Natural killer cell treated with Interleukin-12 subunit alpha and Interleukin-12 subunit beta and Interleukin-15 and Interleukin-18, amount 100 ng/mL, for 72 hours (primary cell): ENCODE measurements at regions not wholly inside any gene's neighbourhood (a gene's known extent, or its start where the extent isn't known, plus 50 kb on each side); places are given as distances from the start of the nearest gene placed in this dataset.

ENCODE experiments used
- ATAC-seq, 2 donors: fragments of 150-1000 bp; cut with Tn5 transposase in 1 of 2; sonication (Bioruptor Pico), chemical (Tn5 transposase) in 1 of 2; 2 replicates each; pipeline ENCODE4 v1.10.0; 2021
- DNase-seq: peaks from one replicate; pipeline ENCODE4 v3.0.0; 2022; ENCODE audit warnings: low spot score
- H3K27ac Mint-ChIP-seq, 2 donors: 1 replicate in 1 of 2; 2 replicates in 1 of 2; pipeline ENCODE4 v1.8.0; 2022; ENCODE audit warnings: mixed read lengths in 2 of 2, mild to moderate bottlenecking in 1 of 2, moderate library complexity in 1 of 2
- H3K27me3 Mint-ChIP-seq, 2 donors: 1 replicate in 1 of 2; 2 replicates in 1 of 2; pipeline ENCODE4 v1.8.0; 2022; ENCODE audit warnings: mixed read lengths in 2 of 2
- H3K36me3 Mint-ChIP-seq: one replicate; pipeline ENCODE4 v1.8.0; 2022; ENCODE audit warnings: mixed read lengths
- H3K4me1 Mint-ChIP-seq, 2 donors: 1 replicate in 1 of 2; 2 replicates in 1 of 2; pipeline ENCODE4 v1.8.0; 2022; ENCODE audit warnings: low read depth in 2 of 2, mixed read lengths in 2 of 2, mild to moderate bottlenecking in 1 of 2
- H3K4me3 Mint-ChIP-seq: one replicate; pipeline ENCODE4 v1.8.0; 2022; ENCODE audit warnings: mixed read lengths
- H3K9me3 Mint-ChIP-seq: 2 replicates; pipeline ENCODE4 v1.8.0; 2022; ENCODE audit warnings: mixed read lengths

DNA sequence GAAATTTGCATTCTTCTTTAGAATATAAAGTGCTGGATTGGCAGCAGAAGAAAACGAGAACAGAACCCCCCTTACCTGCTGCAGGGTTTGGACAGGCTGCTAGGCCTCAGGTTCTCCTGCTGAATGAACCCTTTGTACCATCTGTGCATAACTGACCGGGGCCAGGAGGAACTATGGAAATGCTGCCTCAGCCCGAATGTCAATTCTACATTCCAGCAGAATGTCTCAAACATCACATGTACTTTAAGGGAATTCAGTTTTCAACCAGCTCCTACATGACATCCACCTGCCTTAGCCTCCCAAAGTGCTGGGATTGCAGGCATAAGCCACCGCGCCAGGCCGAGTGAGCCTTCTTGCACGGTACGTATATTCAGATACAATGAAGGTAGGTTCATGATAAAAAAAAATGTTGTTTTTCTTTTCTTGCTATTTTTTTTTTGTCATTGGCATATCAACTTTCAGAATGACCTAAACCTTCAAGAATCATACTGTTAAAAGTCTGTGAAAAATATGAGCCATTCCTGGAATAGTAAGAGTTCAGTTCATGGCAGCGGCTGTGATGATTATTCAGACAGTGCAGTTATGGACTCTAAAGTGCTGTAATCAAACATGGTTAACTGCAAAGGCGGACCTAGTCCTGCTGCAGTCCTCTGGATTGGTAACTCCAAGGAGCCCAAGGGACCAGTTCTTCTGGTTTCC lies 84.4 kb upstream of the TNS3 start:
- Mint-ChIP-seq H3K4me3 (no peak overlapping the region), H3K27ac (no peak overlapping the region), H3K36me3 (no peaks in the 10 kb centered on the region), H3K9me3 (no peaks in the 10 kb centered on the region), H3K4me1 (no peaks in the 10 kb centered on the region), H3K27me3 (no peaks in the 10 kb centered on the region)
- ATAC-seq (no peak), DNase-seq (no peak)

DNA sequence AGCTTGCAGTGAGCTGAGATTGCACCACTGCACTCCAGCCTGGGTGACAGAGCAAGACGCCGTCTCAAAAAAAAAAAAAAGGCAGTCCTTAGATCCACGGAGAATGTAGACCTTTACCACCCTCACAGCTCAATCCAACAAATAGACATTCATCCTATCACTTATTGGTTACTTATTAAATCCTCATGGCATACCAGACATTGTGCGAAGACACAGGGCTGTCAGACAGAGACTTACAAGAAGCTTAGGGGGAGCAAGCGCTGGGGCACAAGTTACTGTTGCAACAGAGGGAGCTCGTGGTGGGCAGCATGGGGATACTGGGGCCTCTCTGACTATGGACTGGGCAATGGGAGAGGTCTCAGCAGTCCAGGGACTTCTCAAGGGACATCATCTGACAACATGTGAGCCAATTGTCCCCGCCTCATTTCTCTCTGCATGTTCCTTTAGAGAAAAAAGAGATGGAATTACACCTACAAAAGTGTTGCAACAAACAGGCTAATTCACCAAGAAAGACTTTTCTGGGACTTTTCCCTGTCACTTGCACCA lies 82.8 kb upstream of the TNS3 start:
- Mint-ChIP-seq H3K27ac (no peak overlapping the region), H3K4me3 (no peak overlapping the region), H3K4me1 (no peaks in the 10 kb centered on the region), H3K27me3 (no peaks in the 10 kb centered on the region), H3K36me3 (no peaks in the 10 kb centered on the region), H3K9me3 (no peaks in the 10 kb centered on the region)
- no peak for DNase-seq
- no peak for ATAC-seq

DNA sequence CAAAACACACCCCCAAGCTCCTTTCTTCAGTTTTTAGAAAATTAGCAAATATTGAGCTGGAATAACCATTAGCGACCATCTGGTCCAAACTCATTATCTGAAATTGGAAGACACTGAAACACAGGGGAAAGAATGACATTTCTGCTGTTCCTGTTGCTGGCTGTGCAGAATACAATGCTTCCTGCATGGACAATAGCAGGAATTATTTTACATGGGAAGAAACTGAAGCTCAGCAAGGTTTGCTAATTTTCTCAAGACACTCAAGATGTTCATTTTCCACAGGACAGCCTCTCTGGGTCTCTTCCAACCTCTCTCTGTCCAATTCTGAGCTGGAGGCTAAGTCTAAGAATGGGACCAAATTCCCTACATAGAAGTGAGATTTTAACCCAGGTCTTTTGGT lies 81.9 kb upstream of the TNS3 start:
- Mint-ChIP-seq H3K9me3 (no peaks in the 10 kb centered on the region), H3K27ac (no peak overlapping the region), H3K36me3 (no peaks in the 10 kb centered on the region), H3K27me3 (no peaks in the 10 kb centered on the region), H3K4me1 (no peaks in the 10 kb centered on the region), H3K4me3 (no peak overlapping the region)
- DNase-seq = no peak
- no peak for ATAC-seq

DNA sequence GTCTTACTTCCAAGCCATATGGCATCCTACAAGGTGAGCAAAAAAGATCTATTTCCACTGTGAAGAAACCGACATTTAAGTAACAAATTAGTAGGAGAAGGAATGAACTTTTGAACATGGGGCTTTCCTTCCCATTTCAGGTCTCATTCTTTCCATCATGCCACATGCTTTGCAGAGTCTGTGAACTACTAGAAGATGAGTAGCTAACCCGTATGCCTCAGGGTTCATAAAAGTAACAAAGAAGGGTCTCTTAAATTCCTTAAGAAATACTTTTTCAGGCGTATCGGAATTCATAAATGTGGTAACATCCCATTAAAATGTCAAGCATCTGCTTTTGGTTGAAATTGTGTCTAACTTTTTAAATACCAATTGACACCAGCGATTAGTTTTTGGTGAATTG lies 81.3 kb upstream of the TNS3 start:
- Mint-ChIP-seq H3K9me3 (no peaks in the 10 kb centered on the region), H3K4me3 (no peak overlapping the region), H3K36me3 (no peaks in the 10 kb centered on the region), H3K27me3 (no peaks in the 10 kb centered on the region), H3K4me1 (no peaks in the 10 kb centered on the region), H3K27ac (no peak overlapping the region)
- ATAC-seq = no peak
- DNase-seq = no peak

DNA sequence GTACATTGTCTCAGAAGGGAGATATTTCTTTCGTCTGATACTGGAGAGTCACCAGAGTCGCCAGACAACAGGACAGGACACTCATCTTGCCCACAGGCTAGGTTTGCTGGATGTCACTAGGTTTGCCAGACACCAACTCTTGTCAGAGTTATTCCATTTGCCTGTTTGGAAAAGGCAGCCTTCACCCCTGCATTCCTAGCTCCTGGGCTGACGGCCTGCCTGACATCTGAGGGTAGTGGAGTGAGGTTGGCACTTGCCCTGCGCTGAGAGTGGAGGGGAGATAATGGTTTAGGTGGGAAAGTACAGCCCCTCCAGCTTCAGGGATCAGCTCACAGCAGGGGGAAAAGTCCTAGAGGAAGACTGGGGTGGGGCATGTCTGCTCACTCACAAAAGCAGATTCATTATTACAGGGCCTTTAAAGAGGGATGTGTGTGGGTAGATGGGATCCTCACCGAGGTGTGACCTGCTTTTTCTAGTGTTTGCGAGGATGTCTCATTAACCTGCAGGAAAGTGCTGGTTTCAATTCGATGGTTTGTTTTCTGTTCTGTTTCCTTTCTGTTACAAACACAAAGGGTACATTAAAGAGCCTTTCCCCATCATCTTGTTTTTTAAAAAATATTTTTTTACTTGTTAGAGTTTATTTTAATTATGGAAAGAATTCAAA lies 79.3 kb upstream of the TNS3 start:
- H3K27me3 Mint-ChIP-seq = no peaks in the 10 kb centered on the region
- ATAC-seq = no peak
- H3K36me3 Mint-ChIP-seq = no peaks in the 10 kb centered on the region
- no peaks in the 10 kb centered on the region for H3K9me3 Mint-ChIP-seq
- H3K4me3 Mint-ChIP-seq = no peak overlapping the region
- H3K4me1 Mint-ChIP-seq = no peaks in the 10 kb centered on the region
- no peak overlapping the region for H3K27ac Mint-ChIP-seq
- DNase-seq = no peak

DNA sequence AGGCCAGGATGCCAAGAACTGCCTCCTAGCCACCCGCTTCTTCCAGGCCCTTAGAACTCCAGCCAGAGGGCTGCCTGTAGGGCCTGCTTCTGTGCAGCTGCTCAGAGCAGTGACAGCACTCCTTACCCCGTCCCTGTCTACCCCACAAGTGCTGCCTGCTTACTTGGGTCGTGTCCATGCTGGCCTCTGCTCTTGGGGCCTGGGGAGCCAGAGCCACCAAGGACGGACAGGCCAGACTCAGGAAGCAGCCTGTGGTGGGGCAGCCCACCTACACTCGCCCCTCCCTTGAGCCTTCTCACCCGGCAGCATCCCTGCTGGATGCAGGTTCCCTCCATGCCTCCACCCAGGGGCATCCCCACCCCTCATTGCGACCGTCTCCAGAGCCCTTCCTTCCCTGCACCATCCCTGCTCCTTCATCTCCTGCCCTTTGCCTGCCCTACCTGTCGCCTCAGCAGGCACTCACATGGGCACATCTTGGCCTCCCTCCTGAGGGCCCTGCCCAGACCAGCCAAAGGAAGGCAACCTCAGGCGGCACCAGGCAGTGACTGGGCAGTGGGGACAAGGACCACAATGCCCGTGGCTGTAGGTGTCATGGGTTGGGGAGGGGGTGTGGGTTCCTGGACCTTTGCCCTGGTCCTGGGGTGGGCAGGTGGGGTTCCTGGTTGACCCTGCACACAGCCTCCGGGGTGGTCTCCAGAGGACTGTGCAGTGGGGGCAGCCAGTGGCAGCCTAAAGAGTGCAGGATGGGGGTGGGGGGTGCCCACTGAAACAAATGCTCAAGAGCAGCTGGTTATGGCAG lies 78.0 kb upstream of the TNS3 start:
- Mint-ChIP-seq H3K9me3 (no peaks in the 10 kb centered on the region), H3K36me3 (no peaks in the 10 kb centered on the region), H3K27me3 (no peaks in the 10 kb centered on the region), H3K4me3 (no peak overlapping the region), H3K27ac (no peak overlapping the region), H3K4me1 (no peaks in the 10 kb centered on the region)
- DNase-seq (no peak), ATAC-seq (peak; percentile 26 to 34)

DNA sequence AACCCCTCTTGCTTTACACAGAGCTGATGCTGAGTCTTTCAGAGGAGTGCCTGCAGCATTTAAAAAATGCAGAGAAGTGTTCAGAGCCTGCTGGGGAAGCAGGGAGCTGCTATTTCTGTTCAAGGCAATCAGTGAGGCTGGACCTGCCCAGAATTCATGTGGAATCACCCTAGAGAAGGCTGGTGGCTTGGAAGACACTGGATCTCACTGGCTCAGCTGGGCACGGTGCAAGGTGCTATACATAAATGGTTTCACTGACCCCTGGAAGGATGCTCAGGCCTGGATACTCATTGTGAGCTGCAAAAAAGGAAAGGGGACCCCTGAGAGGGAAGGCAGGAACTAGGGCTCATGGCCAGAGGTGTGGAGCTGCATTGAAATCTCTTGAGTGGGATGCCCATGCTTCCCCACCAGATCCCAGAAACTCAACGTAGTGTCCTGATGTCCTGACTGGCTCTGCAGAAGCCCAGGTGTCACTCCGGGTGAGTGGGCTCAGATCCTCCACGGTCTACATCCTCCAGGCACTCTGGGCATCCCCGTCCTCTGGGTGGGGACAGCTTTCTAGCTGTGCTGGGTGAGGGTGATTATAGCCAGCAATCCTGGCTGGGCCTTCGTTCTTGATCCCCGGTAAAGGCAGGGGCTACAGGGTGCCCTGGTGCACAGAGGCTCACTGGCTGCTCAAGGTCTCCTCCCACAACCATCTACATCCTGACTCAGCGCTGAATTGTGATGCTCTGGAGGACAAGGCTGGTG lies 77.2 kb upstream of the TNS3 start:
- H3K36me3 Mint-ChIP-seq = no peaks in the 10 kb centered on the region
- H3K4me3 Mint-ChIP-seq = no peak overlapping the region
- no peak overlapping the region for H3K27ac Mint-ChIP-seq
- DNase-seq (no peak), ATAC-seq (peak; percentile 16 to 28)
- no peaks in the 10 kb centered on the region for H3K4me1 Mint-ChIP-seq
- no peaks in the 10 kb centered on the region for H3K9me3 Mint-ChIP-seq
- H3K27me3 Mint-ChIP-seq = no peaks in the 10 kb centered on the region

DNA sequence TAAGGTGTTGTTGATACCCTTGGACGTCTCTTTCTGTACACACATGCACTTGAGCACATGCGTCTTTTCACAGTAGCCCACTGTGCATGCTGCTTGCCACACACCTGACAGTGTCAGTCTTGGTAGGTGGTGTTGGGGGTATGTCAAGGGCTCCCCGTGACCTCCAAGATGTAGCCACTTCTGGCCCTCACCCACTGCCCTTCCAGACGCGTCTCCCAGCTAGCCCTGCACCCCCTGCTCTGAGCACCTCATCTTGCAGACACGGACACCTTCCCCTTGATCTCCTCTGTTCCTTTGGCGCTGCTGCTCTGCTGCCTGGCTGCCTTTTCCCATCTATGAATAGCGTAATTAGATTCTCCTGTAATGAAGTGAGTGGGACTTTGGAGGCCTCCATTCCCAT lies 75.2 kb upstream of the TNS3 start:
- Mint-ChIP-seq H3K9me3 (no peaks in the 10 kb centered on the region), H3K27me3 (no peaks in the 10 kb centered on the region), H3K4me1 (no peaks in the 10 kb centered on the region), H3K27ac (no peak overlapping the region), H3K36me3 (no peaks in the 10 kb centered on the region), H3K4me3 (no peak overlapping the region)
- DNase-seq = no peak
- no peak for ATAC-seq

DNA sequence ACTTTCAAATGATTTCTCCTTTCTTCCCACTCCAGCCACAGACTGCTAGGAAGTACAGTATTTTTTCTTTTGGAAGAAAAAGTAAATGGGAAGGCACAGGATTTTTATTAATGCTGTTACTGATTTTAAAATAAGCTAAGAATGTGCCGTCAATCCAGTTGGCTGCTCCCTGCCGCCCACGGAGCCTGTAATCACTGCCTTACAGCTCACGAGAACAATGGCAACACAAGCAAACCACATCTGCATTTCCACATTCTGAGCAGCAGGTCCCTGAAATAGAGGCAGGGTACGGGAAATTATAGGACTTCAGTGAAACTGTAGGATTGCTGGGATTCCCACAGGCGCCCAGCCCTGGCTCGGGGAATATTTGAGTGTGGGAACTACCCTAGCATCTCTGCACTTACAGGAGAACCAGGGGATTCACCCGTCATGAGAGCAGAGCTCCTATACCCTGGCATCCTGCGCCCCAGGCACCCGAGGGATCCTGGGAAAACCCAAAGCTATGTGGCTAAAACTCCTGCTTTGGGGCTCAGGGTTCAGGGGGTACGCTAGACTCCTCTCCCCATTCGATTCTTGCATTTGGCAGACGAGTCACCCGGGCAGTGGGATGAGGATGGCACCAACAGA lies 72.9 kb upstream of the TNS3 start:
- H3K9me3 Mint-ChIP-seq = no peaks in the 10 kb centered on the region
- no peaks in the 10 kb centered on the region for H3K27me3 Mint-ChIP-seq
- H3K27ac Mint-ChIP-seq = no peak overlapping the region
- ATAC-seq = no peak
- no peak for DNase-seq
- H3K4me3 Mint-ChIP-seq = no peak overlapping the region
- no peaks in the 10 kb centered on the region for H3K36me3 Mint-ChIP-seq
- H3K4me1 Mint-ChIP-seq = no peaks in the 10 kb centered on the region

DNA sequence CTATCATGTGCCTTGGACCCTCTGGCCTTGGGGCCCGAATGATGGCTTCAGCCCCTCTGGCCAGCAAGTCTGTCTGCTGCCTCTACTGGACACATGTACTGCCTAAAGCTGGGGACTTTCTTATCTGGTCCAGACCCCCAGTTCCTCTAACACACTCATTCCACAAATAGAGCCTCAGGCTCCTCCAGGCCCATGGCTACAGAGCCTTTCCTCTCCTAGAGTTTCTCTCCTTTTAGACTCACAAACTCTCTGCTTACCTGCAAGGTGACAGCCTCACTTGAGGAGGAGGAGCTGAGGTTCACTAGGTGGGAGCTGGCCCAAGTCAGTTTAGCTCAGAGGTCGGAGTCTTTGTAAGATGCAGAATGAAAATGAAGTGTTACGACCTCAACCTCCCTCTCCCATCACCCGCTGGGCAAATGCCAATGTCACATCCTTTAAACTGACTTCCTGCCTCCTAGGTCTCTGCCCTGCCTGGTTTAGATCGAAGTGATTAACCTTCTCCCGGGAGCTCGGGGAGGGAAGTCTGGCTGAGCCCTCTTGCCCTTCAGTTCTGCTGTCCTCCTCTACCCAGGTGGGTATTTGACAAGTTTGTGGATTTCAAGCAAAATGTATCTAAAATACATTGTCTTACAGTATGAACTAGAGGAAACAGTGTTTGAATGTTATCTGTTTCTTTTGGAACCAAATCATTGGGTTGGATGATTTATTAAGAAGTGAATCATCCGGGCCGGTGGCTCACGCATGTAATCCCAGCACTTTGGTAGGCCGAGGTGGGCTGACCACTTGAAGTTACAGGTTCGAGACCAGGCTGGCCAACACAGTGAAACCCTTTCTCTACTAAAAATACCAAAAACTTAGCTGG lies 71.9 kb upstream of the TNS3 start:
- peak; percentile 37 for DNase-seq
- ATAC-seq = no peak
- no peak overlapping the region for H3K27ac Mint-ChIP-seq
- H3K27me3 Mint-ChIP-seq = no peaks in the 10 kb centered on the region
- no peaks in the 10 kb centered on the region for H3K9me3 Mint-ChIP-seq
- no peaks in the 10 kb centered on the region for H3K4me1 Mint-ChIP-seq
- H3K36me3 Mint-ChIP-seq = no peaks in the 10 kb centered on the region
- H3K4me3 Mint-ChIP-seq = no peak overlapping the region

DNA sequence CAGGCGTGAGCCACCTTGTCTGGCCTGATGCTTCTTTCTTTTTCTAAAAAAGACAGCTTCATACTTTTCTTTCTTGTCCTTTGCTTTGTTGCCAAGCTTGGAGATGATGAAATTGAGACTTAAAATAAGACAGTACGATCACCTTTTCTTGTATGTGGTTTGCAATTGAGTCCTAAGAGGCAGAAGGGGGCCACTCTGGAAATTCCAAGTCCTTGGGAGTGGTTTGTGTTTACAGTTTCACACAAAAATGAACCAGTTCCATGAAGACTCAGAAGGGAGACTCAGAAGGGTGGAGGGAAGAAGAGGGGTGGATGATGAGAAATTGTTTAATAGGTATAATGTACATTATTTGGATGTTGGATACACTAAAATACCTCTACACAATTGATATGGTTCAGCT lies 70.7 kb upstream of the TNS3 start:
- Mint-ChIP-seq H3K27ac (no peak overlapping the region), H3K9me3 (no peaks in the 10 kb centered on the region), H3K4me3 (no peak overlapping the region), H3K27me3 (no peaks in the 10 kb centered on the region), H3K4me1 (peaks cover 8 to 10% of the 10 kb centered on the region in 2 donors), H3K36me3 (no peaks in the 10 kb centered on the region)
- ATAC-seq (no peak), DNase-seq (no peak)

DNA sequence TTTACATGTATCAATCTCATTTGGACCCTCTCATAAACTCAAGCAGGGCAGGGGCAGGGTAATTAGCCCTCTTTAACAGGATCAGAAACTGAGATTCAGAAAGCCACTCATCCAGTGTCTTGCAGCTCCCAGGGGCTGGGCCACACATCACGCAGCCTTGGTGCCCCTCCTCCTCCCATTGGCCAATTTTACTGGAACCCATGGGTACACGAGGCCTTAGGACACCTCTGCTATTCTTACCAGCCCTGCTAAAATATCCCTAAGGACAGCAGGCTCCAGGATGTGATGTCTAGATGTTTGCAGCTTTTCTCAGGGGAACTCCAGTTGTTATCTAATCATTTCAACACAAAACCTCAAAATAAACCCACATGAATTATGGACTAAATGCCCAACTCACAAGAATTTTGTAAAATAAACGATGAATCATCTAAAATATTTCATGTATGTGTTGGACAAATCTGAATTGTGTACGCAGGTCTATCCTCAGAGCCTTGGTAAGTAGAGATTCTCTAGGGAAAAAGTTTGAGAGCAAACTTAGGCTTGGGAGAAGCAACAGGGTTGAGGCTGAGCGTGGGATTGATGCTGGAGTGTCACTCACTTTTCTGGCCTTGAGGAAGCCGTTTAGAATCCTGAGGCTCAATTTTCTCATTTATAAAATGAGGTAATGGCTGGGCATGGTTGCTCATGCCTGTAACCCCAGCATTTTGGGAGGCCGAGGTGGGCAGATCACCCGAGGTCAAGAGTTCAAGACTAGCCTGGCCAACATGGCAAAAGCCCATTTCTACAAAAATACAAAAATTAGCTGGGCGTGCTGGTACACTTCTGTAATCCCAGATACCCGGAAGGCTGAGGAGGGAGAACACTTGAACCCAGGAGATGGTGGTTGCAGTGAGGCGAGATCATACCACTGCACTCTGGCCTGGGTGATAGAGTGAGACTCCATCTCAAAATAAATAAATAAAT lies 69.7 kb upstream of the TNS3 start:
- ATAC-seq (no peak), DNase-seq (no peak)
- Mint-ChIP-seq H3K27ac (no peak overlapping the region), H3K27me3 (no peaks in the 10 kb centered on the region), H3K4me1 (peaks cover 17 to 18% of the 10 kb centered on the region in 2 donors), H3K36me3 (no peaks in the 10 kb centered on the region), H3K4me3 (no peak overlapping the region), H3K9me3 (no peaks in the 10 kb centered on the region)
